HTR-8/SVneo (cell line): ENCODE measurements at regions not wholly inside any gene's neighbourhood (a gene's known extent, or its start where the extent isn't known, plus 50 kb on each side); places are given as distances from the start of the nearest gene placed in this dataset.
"Not testable (repeated sequence)": the region's sequence is repeated elsewhere in the genome, so short reads cannot be mapped to it uniquely, and the experiment has no call there.

ENCODE experiments used
- DNase-seq: peaks from one replicate; pipeline ENCODE4 v3.0.0; 2011; ENCODE audit warnings: low spot score, mixed read lengths; ENCODE audit not compliant: insufficient read length
- FAIRE-seq: peaks from 2 replicates; lab custom pipeline; 2011; peaks lifted over from hg19 to GRCh38; lab: Jason Lieb, UNC

- FAIRE-seq, result no peak
- DNase-seq, result no peak
These were observed 86.5 kb upstream of the RREB1 start for GRCh38 chr6:7021301-7021700.

DNA sequence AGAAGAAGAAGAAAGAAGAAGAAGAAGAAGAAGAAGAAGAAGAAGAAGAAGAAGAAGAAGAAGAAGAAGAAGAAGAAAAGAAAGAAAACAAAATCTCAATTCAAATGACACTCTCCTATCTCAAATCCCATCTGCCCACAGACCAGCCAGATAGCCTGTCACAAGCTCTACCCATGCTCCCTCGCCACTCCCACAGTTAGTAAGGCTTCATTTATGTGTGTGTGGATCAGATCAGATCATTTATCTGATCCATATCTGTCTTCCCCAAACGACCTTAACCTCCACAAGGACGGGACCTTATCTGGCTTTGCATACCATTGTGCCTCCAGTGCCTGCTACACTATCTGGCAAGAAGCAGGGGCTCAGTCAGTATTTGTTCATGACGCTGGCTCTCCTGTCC is 81.9 kb upstream of the RREB1 start:
- FAIRE-seq, result no peak
- DNase-seq, result no peak

DNA sequence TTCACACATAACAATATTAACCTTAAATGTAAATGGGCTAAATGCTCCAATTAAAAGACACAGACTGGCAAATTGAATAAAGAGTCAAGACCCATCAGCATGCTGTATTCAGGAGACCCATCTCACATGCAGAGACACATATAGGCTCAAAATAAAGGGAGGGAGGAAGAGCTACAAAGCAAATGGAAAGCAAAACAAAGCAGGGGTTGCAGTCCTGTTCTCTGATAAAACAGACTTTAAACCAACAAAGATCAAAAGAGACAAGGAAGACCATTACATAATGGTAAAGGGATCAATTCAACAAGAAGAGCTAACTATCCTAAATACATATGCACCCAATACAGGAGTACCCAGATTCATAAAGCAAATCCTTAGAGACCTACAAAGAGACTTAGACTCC is 78.8 kb upstream of the RREB1 start:
- not testable (repeated sequence) for DNase-seq, FAIRE-seq

- not testable (repeated sequence) for DNase-seq, FAIRE-seq
These were observed 76.8 kb upstream of the RREB1 start for GRCh38 chr6:7030968-7031367.

DNA sequence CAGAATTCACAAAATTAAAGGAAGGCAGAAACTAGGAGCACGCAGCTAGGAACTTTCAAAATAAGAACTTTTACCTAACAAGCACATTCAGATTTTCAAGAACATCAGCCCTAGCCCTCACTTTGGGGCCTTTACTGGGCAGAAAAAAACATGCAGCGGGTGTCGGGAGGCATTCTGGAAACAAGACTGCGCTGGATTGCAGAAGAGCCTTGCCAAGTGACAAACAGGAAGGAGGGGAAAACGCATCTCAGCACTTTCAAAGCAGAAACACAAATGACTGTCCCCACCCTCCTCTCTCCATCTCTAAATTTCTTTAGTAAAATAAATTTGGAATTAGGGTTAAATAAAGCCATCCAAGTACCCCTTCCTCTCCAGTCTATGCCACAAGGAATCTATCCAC is 74.6 kb upstream of the RREB1 start:
- DNase-seq, result no peak
- FAIRE-seq, result no peak

GRCh38 chr6:7034055-7034454 is 73.7 kb upstream of the RREB1 start:
- DNase-seq, result no peak
- FAIRE-seq, result no peak

- no peak for DNase-seq
These were observed 71.9 kb upstream of the RREB1 start for GRCh38 chr6:7035837-7036249.

DNA sequence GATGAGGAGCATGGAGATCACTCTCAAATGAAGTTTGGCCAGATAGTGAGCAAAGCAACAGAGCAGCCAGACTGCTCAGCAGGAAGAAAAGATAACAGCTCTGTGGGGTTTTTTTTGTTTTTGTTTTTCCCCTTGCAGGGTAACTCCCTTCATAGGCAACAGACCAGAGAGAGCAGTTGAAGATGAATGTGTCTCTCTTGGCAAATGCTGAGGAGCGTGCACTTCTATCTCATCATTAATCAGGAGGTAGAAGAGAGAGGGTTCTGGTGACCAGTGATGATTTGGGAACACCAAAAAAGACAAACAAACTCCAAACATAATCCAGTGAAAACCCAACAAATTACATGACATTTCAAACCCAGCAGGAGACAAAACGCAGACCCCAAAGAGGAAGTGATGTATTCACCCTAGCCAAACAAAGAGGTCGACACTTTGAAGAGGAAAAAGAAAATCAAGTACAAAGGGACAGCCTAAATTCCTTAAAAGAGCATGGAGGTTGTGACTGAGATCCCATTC is 66.2 kb upstream of the RREB1 start:
- no peak for DNase-seq
- no peak for FAIRE-seq

More at GRCh38 chr6:7035837-7036249, 71.9 kb upstream of the RREB1 start:
- FAIRE-seq, result no peak

- FAIRE-seq, result no peak
These were observed 65.6 kb upstream of the RREB1 start for GRCh38 chr6:7042056-7042653.

DNA sequence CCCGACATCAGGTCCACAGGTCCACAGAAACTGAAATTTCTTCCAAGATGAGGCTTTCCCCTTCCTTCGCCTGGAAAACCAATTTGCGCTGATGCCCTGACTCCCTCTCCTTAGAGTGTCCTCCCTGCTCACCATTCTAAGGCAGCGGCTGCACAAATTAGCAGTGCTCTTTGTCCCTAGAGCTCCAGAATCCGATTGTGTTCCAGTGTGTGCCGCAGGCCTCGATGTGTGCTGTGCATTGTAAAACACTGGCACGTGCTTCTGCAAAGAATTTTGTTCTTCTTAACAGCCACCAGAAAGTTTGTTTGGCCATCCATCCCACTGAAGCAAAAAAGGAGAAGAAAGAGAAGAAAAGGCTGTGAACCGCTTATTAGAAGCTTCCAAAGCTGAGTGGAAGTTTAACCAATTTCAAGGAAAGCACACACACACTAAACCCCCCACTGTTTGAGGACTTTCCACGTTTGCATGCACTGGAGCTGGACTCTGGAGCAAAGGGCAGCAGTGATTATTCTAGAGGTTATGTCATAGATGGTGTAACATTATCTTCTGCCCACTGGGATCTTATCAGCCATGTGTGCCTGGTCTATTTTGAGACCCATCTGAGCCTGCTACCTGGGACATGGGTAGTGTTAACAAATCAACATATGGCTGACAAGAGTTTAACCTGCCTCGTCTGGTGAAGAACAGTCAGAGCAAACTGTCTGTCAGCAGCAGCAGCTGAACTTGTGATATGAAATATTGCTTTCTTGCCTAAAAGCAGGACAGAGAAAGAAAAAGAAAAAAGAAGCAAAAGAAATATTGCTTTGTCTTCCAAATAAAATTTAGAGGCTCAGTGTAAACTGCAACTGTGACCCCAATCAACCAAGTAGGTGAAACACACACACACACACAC is 64.9 kb upstream of the RREB1 start:
- FAIRE-seq (no peak), DNase-seq (no peak)

More at GRCh38 chr6:7042056-7042653, 65.6 kb upstream of the RREB1 start:
- DNase-seq, result no peak

GRCh38 chr6:7045331-7045730 is 62.4 kb upstream of the RREB1 start:
- no peak for FAIRE-seq
- DNase-seq, result no peak

- DNase-seq, result no peak
- FAIRE-seq, result no peak
These were observed 62.0 kb upstream of the RREB1 start for GRCh38 chr6:7045746-7046145.

DNA sequence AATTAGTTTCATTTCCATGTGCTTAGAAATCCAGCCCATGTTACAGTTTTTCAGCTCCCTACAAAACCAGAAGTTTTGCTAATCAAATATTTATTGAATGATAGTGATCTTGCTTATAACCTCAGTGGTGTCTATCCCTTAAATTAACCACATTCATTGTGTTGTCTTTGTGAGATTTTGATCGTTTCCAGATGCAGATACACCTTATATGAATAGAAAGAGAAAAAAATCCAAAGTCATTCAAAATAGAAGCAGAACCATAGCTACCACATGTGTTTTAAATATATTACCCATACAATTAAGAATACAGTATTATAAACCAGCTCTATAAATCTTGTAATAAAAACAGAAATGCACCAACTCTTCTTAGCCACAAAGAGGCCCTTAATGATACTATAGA is 60.6 kb upstream of the RREB1 start:
- no peak for FAIRE-seq
- no peak for DNase-seq

DNA sequence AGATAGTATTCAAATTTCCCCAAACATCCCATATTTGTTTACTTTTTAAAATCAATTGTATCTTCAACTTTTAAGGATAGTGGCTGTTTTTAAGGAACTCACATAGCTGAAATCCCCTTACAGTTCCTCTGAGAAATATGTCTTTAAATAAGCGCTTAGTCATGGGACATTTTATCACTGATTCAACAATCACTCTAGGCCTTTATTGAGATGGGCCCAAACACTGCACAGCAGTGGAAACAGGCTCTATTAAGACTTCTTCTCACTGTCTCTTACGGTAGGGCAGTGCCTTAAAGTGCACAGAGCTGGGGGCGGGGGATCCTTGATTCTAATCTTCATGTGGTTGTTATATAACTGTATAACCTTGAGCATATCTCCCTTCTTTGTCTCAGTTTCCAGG is 59.8 kb upstream of the RREB1 start:
- FAIRE-seq (no peak), DNase-seq (no peak)

- DNase-seq (no peak), FAIRE-seq (no peak)
These were observed 58.9 kb upstream of the RREB1 start for GRCh38 chr6:7048894-7049293.

DNA sequence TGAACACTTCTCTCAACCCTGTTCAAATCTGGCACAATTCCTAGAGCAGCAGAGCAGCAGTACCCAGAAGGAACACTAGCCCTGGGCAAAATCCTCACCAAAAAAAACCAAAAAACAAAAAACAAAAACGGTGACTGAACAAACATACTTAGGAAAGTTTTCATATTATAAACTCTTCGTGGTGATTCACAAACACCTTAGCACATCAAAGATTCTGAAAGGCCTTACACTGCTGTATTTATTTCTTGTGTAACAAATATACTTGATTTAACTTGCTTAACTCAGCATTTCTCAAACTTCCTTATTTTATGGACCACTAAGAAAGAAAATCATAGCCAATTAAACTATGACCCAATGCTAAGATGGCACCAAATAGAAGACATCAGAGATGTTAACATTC is 57.8 kb upstream of the RREB1 start:
- FAIRE-seq, result no peak
- DNase-seq, result no peak

DNA sequence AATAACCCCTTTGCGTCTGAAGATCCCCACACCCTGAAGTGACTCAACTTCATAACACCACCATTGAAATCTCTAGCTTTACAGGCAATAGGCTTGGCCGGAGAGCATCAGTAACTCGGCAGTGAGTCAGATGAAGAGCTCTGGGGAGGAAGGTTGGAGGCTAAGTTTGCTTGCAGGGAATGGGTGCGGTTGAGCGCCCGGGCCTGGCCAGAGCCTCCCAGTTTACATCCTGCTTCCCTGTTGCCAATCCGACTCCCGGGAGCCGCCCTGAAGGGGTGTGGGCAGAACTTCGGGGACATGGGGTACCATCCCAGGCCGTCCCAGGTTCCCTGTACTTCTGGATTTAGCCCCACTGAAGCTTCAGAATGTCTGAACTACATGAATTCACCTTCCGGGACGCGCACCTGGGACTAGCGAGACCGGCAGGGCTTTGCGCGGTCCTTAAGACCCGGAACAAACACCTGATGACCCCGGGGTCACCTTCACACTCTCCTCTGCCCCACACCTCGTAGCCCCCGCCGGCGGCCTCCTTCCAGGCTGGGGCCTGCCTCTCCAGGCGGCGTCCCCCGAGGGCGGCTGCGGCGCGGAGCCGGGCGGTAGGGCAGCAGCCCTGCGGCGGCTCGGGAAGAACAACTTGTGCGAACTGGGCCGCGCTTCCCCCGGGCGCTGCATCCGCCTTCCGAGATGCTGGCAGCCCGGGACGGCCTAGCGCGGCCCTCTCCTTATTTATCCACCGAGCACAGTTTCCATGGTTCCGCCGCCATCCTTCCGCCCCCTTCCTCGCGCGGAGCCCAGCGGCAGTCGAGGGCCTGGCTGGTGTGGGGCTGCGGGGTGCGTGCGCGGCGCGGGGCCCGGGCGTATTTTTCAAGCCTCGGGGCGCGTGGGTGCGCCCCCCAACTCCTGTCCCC is 56.6 kb upstream of the RREB1 start:
- DNase-seq (peak; percentile 23), FAIRE-seq (peak; percentile 74)

DNA sequence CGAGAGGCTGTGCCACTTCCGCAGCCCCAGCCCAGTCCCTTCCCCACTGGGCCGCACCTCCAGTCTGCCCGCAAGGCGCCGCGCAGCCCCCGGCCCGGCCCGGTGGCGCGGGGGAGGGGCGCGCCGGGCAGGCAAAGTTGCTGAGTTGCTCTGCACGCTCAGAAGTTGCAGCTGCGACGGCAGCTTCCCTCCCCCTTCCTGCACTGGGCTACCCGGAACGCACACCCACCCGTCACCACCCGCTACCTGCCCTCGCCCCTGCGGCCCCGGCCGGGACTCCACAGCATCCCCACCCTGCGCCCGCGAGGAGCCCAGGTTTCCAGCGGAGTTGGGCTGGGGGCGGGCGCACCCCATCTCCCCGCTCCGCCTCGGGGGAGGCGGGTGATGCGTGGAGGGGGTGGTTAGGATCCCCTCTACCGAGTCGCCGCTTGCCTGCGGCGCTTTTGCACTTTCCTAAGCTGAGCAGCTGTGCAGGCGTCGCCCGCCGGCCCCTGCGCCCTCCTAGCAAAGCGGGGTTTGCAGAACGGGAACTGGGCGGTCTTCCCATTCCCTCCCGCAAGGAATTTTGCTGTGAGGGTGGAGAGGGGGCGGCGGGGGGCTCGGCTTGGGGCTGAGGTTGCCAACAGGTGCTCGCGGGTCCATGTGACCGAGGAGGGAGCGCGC is 55.9 kb upstream of the RREB1 start:
- DNase-seq (peak; percentile 41), FAIRE-seq (peak; percentile 33)

GRCh38 chr6:7052443-7053011 is 55.2 kb upstream of the RREB1 start:
- DNase-seq (peak; percentile 45), FAIRE-seq (no peak)
